ENCODE measurements at regions not wholly inside any gene's neighbourhood (a gene's known extent, or its start where the extent isn't known, plus 50 kb on each side); places are given as distances from the start of the nearest gene placed in this dataset.

GRCh38 chr6:228881-229651 is 63.2 kb upstream of the DUSP22 start:
- Histone ChIP-seq H3K4me3 (no peak overlapping the region), H3K9me3 (no peaks in the 10 kb centered on the region), H3K36me3 (no peaks in the 10 kb centered on the region), H3K27ac (no peak overlapping the region), H3K4me1 (no peaks in the 10 kb centered on the region), H3K27me3 (no peaks in the 10 kb centered on the region)
- no peak for DNase-seq
- intact Hi-C loops (cut with DNase I): no loop called here
- WGBS, 2 donors: 76 to 83% methylated on average over 15 of the region's 15 CpGs
- no peak for TF ChIP-seq POLR2A (IDR thresholded peaks at IDR 0.05)
- no peak for TF ChIP-seq CTCF (IDR thresholded peaks at IDR 0.05)
- no peak for TF ChIP-seq POLR2AphosphoS5 (IDR thresholded peaks at IDR 0.05)
- TF ChIP-seq EP300 (IDR thresholded peaks at IDR 0.05): no peak

DNA sequence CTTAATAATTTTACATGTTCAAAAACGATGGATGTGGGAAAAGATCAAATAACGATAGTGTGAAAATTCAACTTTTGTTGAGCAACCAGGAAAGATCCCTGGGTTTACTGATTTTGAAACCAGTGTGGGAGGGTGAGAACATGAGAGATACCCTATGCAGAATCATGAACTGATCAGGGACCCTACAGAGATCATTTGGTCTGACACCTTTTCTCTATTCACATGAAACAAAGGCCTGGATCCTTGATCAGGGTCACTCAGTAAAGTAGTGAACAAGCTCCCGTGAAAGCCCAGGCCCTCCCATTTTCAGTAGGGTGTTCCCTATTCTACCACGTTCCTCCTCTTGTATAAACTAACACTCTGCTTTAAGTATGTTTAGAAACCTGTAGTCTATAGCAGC is 60.5 kb upstream of the DUSP22 start:
- Histone ChIP-seq H3K9me3 (no peaks in the 10 kb centered on the region), H3K4me1 (peaks cover 0 to 6% (median 3%) of the 10 kb centered on the region in 4 donors), H3K27ac (no peak overlapping the region), H3K4me3 (no peak overlapping the region), H3K27me3 (no peaks in the 10 kb centered on the region), H3K36me3 (no peaks in the 10 kb centered on the region)
- TF ChIP-seq POLR2A (IDR thresholded peaks at IDR 0.05) (no peak), POLR2AphosphoS5 (IDR thresholded peaks at IDR 0.05) (no peak), EP300 (IDR thresholded peaks at IDR 0.05) (no peak), CTCF (IDR thresholded peaks at IDR 0.05) (no peak)
- no peak for DNase-seq
- 74 to 80% methylated on average over 4 of the region's 4 CpGs for WGBS, 2 donors
- intact Hi-C loops (cut with DNase I): no loop called here

GRCh38 chr6:232982-233640 is 59.2 kb upstream of the DUSP22 start:
- no peaks in the 10 kb centered on the region for H3K9me3 ChIP-seq
- peaks cover 0 to 6% (median 3%) of the 10 kb centered on the region in 4 donors for H3K4me1 ChIP-seq
- TF ChIP-seq CTCF (IDR thresholded peaks at IDR 0.05) (no peak), EP300 (IDR thresholded peaks at IDR 0.05) (no peak), POLR2AphosphoS5 (IDR thresholded peaks at IDR 0.05) (no peak), POLR2A (IDR thresholded peaks at IDR 0.05) (no peak)
- H3K4me3 ChIP-seq: no peak overlapping the region
- WGBS, 2 donors: 89 to 91% methylated on average over 12 of the region's 12 CpGs
- no peak for DNase-seq
- intact Hi-C loops (cut with DNase I): no loop called here
- H3K27me3 ChIP-seq: no peaks in the 10 kb centered on the region
- no peaks in the 10 kb centered on the region for H3K36me3 ChIP-seq
- H3K27ac ChIP-seq: no peak overlapping the region

- Histone ChIP-seq H3K27ac (no peak overlapping the region), H3K36me3 (no peaks in the 10 kb centered on the region), H3K4me3 (no peak overlapping the region), H3K9me3 (no peaks in the 10 kb centered on the region), H3K27me3 (no peaks in the 10 kb centered on the region), H3K4me1 (peaks cover 0 to 6% (median 3%) of the 10 kb centered on the region in 4 donors)
- intact Hi-C loops (cut with DNase I): no loop called here
- TF ChIP-seq POLR2A (IDR thresholded peaks at IDR 0.05) (no peak), EP300 (IDR thresholded peaks at IDR 0.05) (no peak), CTCF (IDR thresholded peaks at IDR 0.05) (no peak), POLR2AphosphoS5 (IDR thresholded peaks at IDR 0.05) (no peak)
- WGBS, 2 donors: 87 to 91% methylated on average over 3 of the region's 3 CpGs
- no peak for DNase-seq
Observed at GRCh38 chr6:234706-235372, 57.4 kb upstream of the DUSP22 start.

Measured in sigmoid colon (tissue), 6 donors.